IgD-negative memory B cell (primary cell): ENCODE measurements at regions not wholly inside any gene's neighbourhood (a gene's known extent, or its start where the extent isn't known, plus 50 kb on each side); places are given as distances from the start of the nearest gene placed in this dataset.
"Not testable (repeated sequence)": the region's sequence is repeated elsewhere in the genome, so short reads cannot be mapped to it uniquely, and the experiment has no call there.

Source experiments
- H3K27ac Mint-ChIP-seq, 3 donors: one replicate each; pipeline ENCODE4 v1.8.0; 2020 to 2022; ENCODE audit warnings: mild to moderate bottlenecking in 3 of 3, mixed read lengths in 3 of 3, moderate library complexity in 1 of 3
- H3K27me3 Mint-ChIP-seq: one replicate; pipeline ENCODE4 v1.8.0; 2021; ENCODE audit warnings: mixed read lengths
- H3K36me3 Mint-ChIP-seq: one replicate; pipeline ENCODE4 v1.8.0; 2020; ENCODE audit warnings: mild to moderate bottlenecking, mixed read lengths
- H3K4me1 Mint-ChIP-seq, 3 donors: one replicate each; pipeline ENCODE4 v1.8.0; 2020 to 2022; ENCODE audit warnings: mixed read lengths in 3 of 3, mild to moderate bottlenecking in 1 of 3
- H3K4me3 Mint-ChIP-seq, 4 donors: one replicate each; pipeline ENCODE4 v1.8.0; 2020 to 2022; ENCODE audit warnings: mild to moderate bottlenecking in 4 of 4, mixed read lengths in 4 of 4, moderate library complexity in 3 of 4
- H3K9me3 Mint-ChIP-seq, 3 donors: one replicate each; pipeline ENCODE4 v1.8.0; 2020 to 2021; ENCODE audit warnings: mixed read lengths in 3 of 3, mild to moderate bottlenecking in 1 of 3

- Mint-ChIP-seq H3K4me1 (peaks cover 0 to 1% (median 0%) of the 10 kb centered on the region in 3 donors), H3K36me3 (peaks cover 2% of the 10 kb centered on the region), H3K9me3 (no peaks in the 10 kb centered on the region), H3K4me3 (no peak overlapping the region), H3K27ac (no peak overlapping the region), H3K27me3 (no peaks in the 10 kb centered on the region)
Measured at GRCh38 chrX:82677286-82677685, 830.8 kb upstream of the POU3F4 start.

- Mint-ChIP-seq H3K4me3 (no peak overlapping the region), H3K27ac (no peak overlapping the region), H3K36me3 (no peaks in the 10 kb centered on the region), H3K4me1 (no peaks in the 10 kb centered on the region), H3K9me3 (no peaks in the 10 kb centered on the region), H3K27me3 (no peaks in the 10 kb centered on the region)
Measured at GRCh38 chrX:82692991-82693390, 815.1 kb upstream of the POU3F4 start.

GRCh38 chrX:82695066-82695465 is 813.0 kb upstream of the POU3F4 start:
- no peaks in the 10 kb centered on the region for H3K9me3 Mint-ChIP-seq
- peaks cover 2% of the 10 kb centered on the region for H3K36me3 Mint-ChIP-seq
- H3K4me1 Mint-ChIP-seq = no peaks in the 10 kb centered on the region
- H3K27me3 Mint-ChIP-seq = no peaks in the 10 kb centered on the region
- H3K27ac Mint-ChIP-seq = no peak overlapping the region
- H3K4me3 Mint-ChIP-seq = no peak overlapping the region

GRCh38 chrX:82703551-82703950 is 804.5 kb upstream of the POU3F4 start:
- Mint-ChIP-seq H3K4me1 (no peaks in the 10 kb centered on the region), H3K36me3 (peaks cover 2% of the 10 kb centered on the region), H3K27me3 (no peaks in the 10 kb centered on the region), H3K4me3 (no peak overlapping the region), H3K9me3 (no peaks in the 10 kb centered on the region), H3K27ac (no peak overlapping the region)

GRCh38 chrX:82711457-82711856 is 796.6 kb upstream of the POU3F4 start:
- Mint-ChIP-seq H3K36me3 (no peaks in the 10 kb centered on the region), H3K4me3 (no peak overlapping the region), H3K4me1 (no peaks in the 10 kb centered on the region), H3K9me3 (peaks cover 0 to 4% (median 0%) of the 10 kb centered on the region in 3 donors), H3K27ac (no peak overlapping the region), H3K27me3 (no peaks in the 10 kb centered on the region)

GRCh38 chrX:82721891-82722290 is 786.2 kb upstream of the POU3F4 start:
- Mint-ChIP-seq H3K27me3 (peaks cover 1% of the 10 kb centered on the region), H3K36me3 (no peaks in the 10 kb centered on the region), H3K9me3 (peaks cover 0 to 1% (median 0%) of the 10 kb centered on the region in 3 donors), H3K4me1 (no peaks in the 10 kb centered on the region), H3K27ac (no peak overlapping the region), H3K4me3 (no peak overlapping the region)

- H3K4me1 Mint-ChIP-seq = no peaks in the 10 kb centered on the region
Measured at GRCh38 chrX:82723806-82724205, 784.3 kb upstream of the POU3F4 start.

GRCh38 chrX:82727436-82727835 is 780.7 kb upstream of the POU3F4 start:
- not testable (repeated sequence) for H3K27ac Mint-ChIP-seq, H3K9me3 Mint-ChIP-seq, H3K36me3 Mint-ChIP-seq, H3K27me3 Mint-ChIP-seq, H3K4me3 Mint-ChIP-seq, H3K4me1 Mint-ChIP-seq

More at GRCh38 chrX:82723806-82724205, 784.3 kb upstream of the POU3F4 start:
- peaks cover 0 to 2% (median 0%) of the 10 kb centered on the region in 3 donors for H3K9me3 Mint-ChIP-seq
- no peak overlapping the region for H3K27ac Mint-ChIP-seq
- no peaks in the 10 kb centered on the region for H3K36me3 Mint-ChIP-seq
- H3K27me3 Mint-ChIP-seq = peaks cover 4% of the 10 kb centered on the region
- no peak overlapping the region for H3K4me3 Mint-ChIP-seq

- Mint-ChIP-seq H3K9me3 (no peaks in the 10 kb centered on the region), H3K4me3 (no peak overlapping the region), H3K27me3 (no peaks in the 10 kb centered on the region), H3K27ac (no peak overlapping the region), H3K4me1 (peaks cover 0 to 5% (median 4%) of the 10 kb centered on the region in 3 donors), H3K36me3 (no peaks in the 10 kb centered on the region)
Measured at GRCh38 chrX:82732861-82733260, 775.2 kb upstream of the POU3F4 start.

GRCh38 chrX:82734140-82734539 is 774.0 kb upstream of the POU3F4 start:
- H3K4me3 Mint-ChIP-seq = peak overlapping the region in 1 of 4 donors; percentile 50
- no peaks in the 10 kb centered on the region for H3K36me3 Mint-ChIP-seq
- H3K4me1 Mint-ChIP-seq = peaks cover 0 to 5% (median 4%) of the 10 kb centered on the region in 3 donors
- H3K27me3 Mint-ChIP-seq = no peaks in the 10 kb centered on the region
- no peak overlapping the region for H3K27ac Mint-ChIP-seq
- no peaks in the 10 kb centered on the region for H3K9me3 Mint-ChIP-seq

GRCh38 chrX:82738313-82738712 is 769.8 kb upstream of the POU3F4 start:
- H3K4me3 Mint-ChIP-seq, H3K27me3 Mint-ChIP-seq, H3K36me3 Mint-ChIP-seq, H3K9me3 Mint-ChIP-seq, H3K4me1 Mint-ChIP-seq, H3K27ac Mint-ChIP-seq: not testable (repeated sequence)

GRCh38 chrX:82742351-82742750 is 765.7 kb upstream of the POU3F4 start:
- no peaks in the 10 kb centered on the region for H3K9me3 Mint-ChIP-seq

GRCh38 chrX:82745725-82746124 is 762.4 kb upstream of the POU3F4 start:
- not testable (repeated sequence) for H3K27me3 Mint-ChIP-seq, H3K36me3 Mint-ChIP-seq, H3K9me3 Mint-ChIP-seq, H3K4me3 Mint-ChIP-seq, H3K27ac Mint-ChIP-seq, H3K4me1 Mint-ChIP-seq

More at GRCh38 chrX:82742351-82742750, 765.7 kb upstream of the POU3F4 start:
- H3K27ac Mint-ChIP-seq = no peak overlapping the region
- no peak overlapping the region for H3K4me3 Mint-ChIP-seq
- H3K4me1 Mint-ChIP-seq = no peaks in the 10 kb centered on the region
- H3K36me3 Mint-ChIP-seq = no peaks in the 10 kb centered on the region
- H3K27me3 Mint-ChIP-seq = no peaks in the 10 kb centered on the region

GRCh38 chrX:82748906-82749505 is 759.1 kb upstream of the POU3F4 start:
- H3K27me3 Mint-ChIP-seq = no peaks in the 10 kb centered on the region
- H3K36me3 Mint-ChIP-seq = no peaks in the 10 kb centered on the region
- no peak overlapping the region for H3K4me3 Mint-ChIP-seq
- H3K27ac Mint-ChIP-seq = no peak overlapping the region
- no peaks in the 10 kb centered on the region for H3K9me3 Mint-ChIP-seq
- no peaks in the 10 kb centered on the region for H3K4me1 Mint-ChIP-seq

GRCh38 chrX:82756272-82756671 is 751.8 kb upstream of the POU3F4 start:
- Mint-ChIP-seq H3K9me3 (peaks cover 0 to 2% (median 0%) of the 10 kb centered on the region in 3 donors), H3K27me3 (no peaks in the 10 kb centered on the region), H3K27ac (no peak overlapping the region), H3K4me3 (no peak overlapping the region), H3K4me1 (peaks cover 0 to 2% (median 0%) of the 10 kb centered on the region in 3 donors), H3K36me3 (no peaks in the 10 kb centered on the region)

- H3K27ac Mint-ChIP-seq = no peak overlapping the region
- H3K27me3 Mint-ChIP-seq = no peaks in the 10 kb centered on the region
- peaks cover 0 to 2% (median 0%) of the 10 kb centered on the region in 3 donors for H3K9me3 Mint-ChIP-seq
- H3K36me3 Mint-ChIP-seq = no peaks in the 10 kb centered on the region
- H3K4me3 Mint-ChIP-seq = no peak overlapping the region
- peaks cover 0 to 2% (median 0%) of the 10 kb centered on the region in 3 donors for H3K4me1 Mint-ChIP-seq
Measured at GRCh38 chrX:82757614-82758013, 750.5 kb upstream of the POU3F4 start.
